HCT116 (cell line): ENCODE measurements at regions not wholly inside any gene's neighbourhood (a gene's known extent, or its start where the extent isn't known, plus 50 kb on each side); places are given as distances from the start of the nearest gene placed in this dataset.
"Not testable (repeated sequence)": the region's sequence is repeated elsewhere in the genome, so short reads cannot be mapped to it uniquely, and the experiment has no call there.

Experiments used
- ATAC-seq: fragments of 200-7000 bp; cut with Tn5 transposase; 2 replicates; pipeline ENCODE4 v1.9.1; 2020; ENCODE audit warnings: mild to moderate bottlenecking, moderate library complexity
- BruUV-seq: library from RNA; stranded (reverse); fragments of 400-500 nt; replicated peaks from 2 replicates; lab custom pipeline; 2021; lab: Mats Ljungman, UMichigan
- CTCF ChIA-PET: fragments of 300-600 bp; sonication (Branson Sonifier 250); formaldehyde crosslinking; loops from one replicate; lab custom pipeline; 2021; ENCODE audit warnings: antibody characterized with exemption; lab: Charles Lee
- POLR2A ChIA-PET: fragments of 300-600, 350-600 bp; sonication (Branson Sonifier 250); formaldehyde crosslinking; loops from one replicate; lab custom pipeline; 2021; ENCODE audit warnings: antibody characterized with exemption; lab: Charles Lee
- RAD21 ChIA-PET, 2 experiments: fragments of 300-600 bp; sonication (Branson Sonifier 250); formaldehyde crosslinking; loops; one replicate each; lab custom pipeline; 2023; ENCODE audit warnings: low total read pairs in 2 of 2; ENCODE audit not compliant: uncharacterized antibody in 2 of 2, unreplicated experiment in 2 of 2, low non-redundant PET in 1 of 2; lab: Charles Lee
- DNase-seq: peaks from one replicate; pipeline ENCODE4 v3.0.0-alpha.2; 2010; ENCODE audit warnings: low read depth, low spot score
- H2AFZ ChIP-seq: fragments of 200-600 bp; shearing (Covaris generic), sonication (generic); 2 replicates; pipeline ENCODE4 v1.6.1; 2017; ENCODE audit warnings: low read depth, mixed run types, mixed read lengths, antibody characterized with exemption, low read length; ENCODE audit not compliant: poor library complexity, severe bottlenecking
- H3K27ac ChIP-seq: 2 replicates; pipeline ENCODE4 v1.5.1; 2012; ENCODE audit warnings: low read depth, low read length
- H3K27me3 ChIP-seq: fragments of 200-600 bp; sonication (generic); 2 replicates; pipeline ENCODE4 v1.6.1; 2016; ENCODE audit warnings: mixed run types, low read length, mixed read lengths; ENCODE audit not compliant: insufficient read depth
- H3K36me3 ChIP-seq, 2 experiments: fragments of 200-500 bp in 1 of 2; fragments of 200-600 bp in 1 of 2; sonication (Bioruptor generic) in 1 of 2; sonication (generic) in 1 of 2; 2 replicates each; pipeline versions ENCODE4 v1.5.1 to v1.6.1; 2014 to 2016; ENCODE audit warnings: low read length in 2 of 2, inconsistent platforms in 1 of 2, mixed read lengths in 1 of 2, mixed run types in 1 of 2; ENCODE audit not compliant: insufficient read depth in 2 of 2, control insufficient read depth in 1 of 2
- H3K4me1 ChIP-seq, 2 experiments: fragments of 200-600 bp in 1 of 2; sonication (generic) in 1 of 2; 2 replicates each; pipeline versions ENCODE4 v1.5.1 to v1.6.1; 2012 to 2017; ENCODE audit warnings: low read length in 2 of 2, inconsistent platforms in 1 of 2, mild to moderate bottlenecking in 1 of 2, mixed read lengths in 1 of 2, mixed run types in 1 of 2, moderate library complexity in 1 of 2; ENCODE audit not compliant: insufficient read depth in 2 of 2, control insufficient read depth in 1 of 2
- H3K4me2 ChIP-seq: fragments of 200-600 bp; sonication (generic); 2 replicates; pipeline ENCODE4 v1.6.1; 2017; ENCODE audit warnings: mixed run types, low read length, mixed read lengths
- H3K4me3 ChIP-seq, 2 experiments: fragments of 200-600 bp in 1 of 2; sonication (generic) in 1 of 2; replicated peaks in 1 of 2; 2 replicates each; pipeline ENCODE4 v1.5.1; 2011 to 2016; ENCODE audit warnings: low read length in 2 of 2, control low read depth in 1 of 2, low read depth in 1 of 2, mild to moderate bottlenecking in 1 of 2, mixed read lengths in 1 of 2, mixed run types in 1 of 2
- H3K79me2 ChIP-seq: fragments of 200-600 bp; sonication (generic); 2 replicates; pipeline ENCODE4 v1.6.1; 2017; ENCODE audit warnings: mild to moderate bottlenecking, mixed run types, low read length, moderate library complexity, mixed read lengths; ENCODE audit not compliant: insufficient read depth
- H3K9ac ChIP-seq: fragments of 200-600 bp; sonication (generic); 2 replicates; pipeline ENCODE4 v1.6.1; 2016; ENCODE audit warnings: low read length, mixed read lengths
- H3K9me2 ChIP-seq: fragments of 200-600 bp; sonication (generic), shearing (Covaris generic); 2 replicates; pipeline ENCODE4 v1.6.1; 2017; ENCODE audit warnings: mixed run types, mild to moderate bottlenecking, moderate library complexity; ENCODE audit not compliant: insufficient read depth
- H3K9me3 ChIP-seq, 2 experiments: fragments of 200-500 bp in 1 of 2; fragments of 200-600 bp in 1 of 2; sonication (Bioruptor generic) in 1 of 2; sonication (generic) in 1 of 2; 2 replicates each; pipeline ENCODE4 v1.6.1; 2014 to 2017; ENCODE audit warnings: low read length in 2 of 2, mixed read lengths in 2 of 2, inconsistent platforms in 1 of 2, low read depth in 1 of 2, mild to moderate bottlenecking in 1 of 2, mixed run types in 1 of 2, moderate library complexity in 1 of 2; ENCODE audit not compliant: control insufficient read depth in 1 of 2, insufficient read depth in 1 of 2
- H4K20me1 ChIP-seq: fragments of 200-600 bp; sonication (generic), shearing (Covaris generic); 2 replicates; pipeline ENCODE4 v1.6.1; 2017; ENCODE audit warnings: mixed run types, mild to moderate bottlenecking, moderate library complexity; ENCODE audit not compliant: insufficient read depth
- ATF3 ChIP-seq: IDR thresholded peaks from 2 replicates; pipeline ENCODE4 v1.6.1; 2012
- CEBPB ChIP-seq: IDR thresholded peaks from 2 replicates; pipeline ENCODE4 v1.6.1; 2012; ENCODE audit warnings: low read depth
- EGR1 ChIP-seq: IDR thresholded peaks from 2 replicates; pipeline ENCODE4 v1.6.1; 2012; ENCODE audit warnings: low read depth
- ELF1 ChIP-seq: IDR thresholded peaks from 2 replicates; pipeline ENCODE4 v1.6.1; 2012; ENCODE audit warnings: low read depth, borderline replicate concordance
- EZH2phosphoT487 ChIP-seq: fragments of 200-600 bp; IDR thresholded peaks from 2 replicates; pipeline ENCODE4 v1.6.1; 2018; ENCODE audit warnings: antibody characterized with exemption, borderline replicate concordance
- JUND ChIP-seq: IDR thresholded peaks from 2 replicates; pipeline ENCODE4 v1.6.1; 2012
- MAX ChIP-seq: IDR thresholded peaks from 2 replicates; pipeline ENCODE4 v1.6.1; 2012
- POLR2A ChIP-seq: IDR thresholded peaks from 2 replicates; pipeline ENCODE4 v1.7.0; 2011; ENCODE audit warnings: borderline replicate concordance; ENCODE audit not compliant: insufficient read depth, insufficient read length; ENCODE audit errors: extremely low read depth
- POLR2AphosphoS5 ChIP-seq: IDR thresholded peaks from 2 replicates; pipeline ENCODE4 v1.6.1; 2011; ENCODE audit warnings: mild to moderate bottlenecking, low read depth, low read length, moderate library complexity
- SRF ChIP-seq: IDR thresholded peaks from 2 replicates; pipeline ENCODE4 v1.6.1; 2012; ENCODE audit warnings: low read depth
- YY1 ChIP-seq: IDR thresholded peaks from 2 replicates; pipeline ENCODE4 v1.6.1; 2011; ENCODE audit warnings: low read length, low read depth, moderate library complexity, mild to moderate bottlenecking; ENCODE audit not compliant: insufficient replicate concordance; ENCODE audit errors: extremely low read depth
- ZFX ChIP-seq: fragments of 450-650 bp; IDR thresholded peaks from 2 replicates; pipeline ENCODE4 v1.6.1; 2017
- ZNF274 ChIP-seq: fragments of 200-500 bp; sonication (Bioruptor generic); IDR thresholded peaks from 2 replicates; pipeline ENCODE4 v1.6.1; 2014; ENCODE audit warnings: mild to moderate bottlenecking, low read depth, low read length, inconsistent platforms
- intact Hi-C: fragments of 100-400 bp; cut with micrococcal nuclease; formaldehyde crosslinking; loops from 2 replicates; pipeline ENCODE4 v1.10.0; 2022
- TF ChIP-seq, protein P1 (sequence below): IDR thresholded peaks from 2 replicates; pipeline ENCODE4 v1.6.1; 2012; ENCODE audit warnings: low read depth

DNA sequence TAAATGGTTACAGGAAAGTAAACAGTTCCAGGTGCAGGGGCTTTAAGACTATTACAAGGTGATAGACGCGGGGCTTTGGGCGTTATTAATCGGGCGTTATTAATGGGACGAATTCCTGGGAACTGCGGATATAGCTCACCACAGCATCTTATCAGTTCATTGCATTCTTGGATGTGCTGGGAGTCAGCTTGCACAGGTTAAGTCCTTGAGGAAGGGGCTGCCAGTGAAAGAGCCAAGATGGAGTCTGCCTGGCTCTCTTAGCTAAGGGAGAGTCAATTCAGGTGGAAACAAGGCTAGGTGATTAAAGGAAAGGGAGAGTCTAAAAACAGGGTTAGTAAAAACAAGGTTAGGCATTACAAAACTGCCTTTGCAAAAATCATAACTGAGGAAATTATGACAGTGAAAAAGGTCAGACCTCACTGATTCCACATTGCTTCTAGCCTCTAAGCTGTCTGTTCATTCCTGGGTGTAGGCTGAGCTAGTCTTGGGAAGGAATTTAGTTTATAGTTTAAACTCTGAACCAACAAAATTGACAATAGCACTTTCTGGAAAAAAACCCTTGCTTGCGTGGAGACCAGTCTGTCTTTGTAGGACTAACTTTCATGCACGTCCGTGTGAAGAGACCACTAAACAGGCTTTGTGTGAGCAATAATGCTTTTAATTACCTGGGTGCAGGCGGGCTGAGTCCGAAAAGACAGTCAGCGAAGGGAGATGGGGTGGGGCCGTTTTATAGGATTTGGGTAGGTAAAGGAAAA is 85.1 kb upstream of the MSH6 start:
- CTCF ChIA-PET, H3K4me3 ChIP-seq, RAD21 ChIA-PET, DNase-seq, H3K4me1 ChIP-seq, BruUV-seq, H3K36me3 ChIP-seq, H3K9me2 ChIP-seq, H2AFZ ChIP-seq, H3K27me3 ChIP-seq, H3K79me2 ChIP-seq, H3K4me2 ChIP-seq, H3K9me3 ChIP-seq, intact Hi-C loops, H3K27ac ChIP-seq, H3K9ac ChIP-seq, H4K20me1 ChIP-seq, POLR2A ChIA-PET, ATAC-seq: not testable (repeated sequence)

DNA sequence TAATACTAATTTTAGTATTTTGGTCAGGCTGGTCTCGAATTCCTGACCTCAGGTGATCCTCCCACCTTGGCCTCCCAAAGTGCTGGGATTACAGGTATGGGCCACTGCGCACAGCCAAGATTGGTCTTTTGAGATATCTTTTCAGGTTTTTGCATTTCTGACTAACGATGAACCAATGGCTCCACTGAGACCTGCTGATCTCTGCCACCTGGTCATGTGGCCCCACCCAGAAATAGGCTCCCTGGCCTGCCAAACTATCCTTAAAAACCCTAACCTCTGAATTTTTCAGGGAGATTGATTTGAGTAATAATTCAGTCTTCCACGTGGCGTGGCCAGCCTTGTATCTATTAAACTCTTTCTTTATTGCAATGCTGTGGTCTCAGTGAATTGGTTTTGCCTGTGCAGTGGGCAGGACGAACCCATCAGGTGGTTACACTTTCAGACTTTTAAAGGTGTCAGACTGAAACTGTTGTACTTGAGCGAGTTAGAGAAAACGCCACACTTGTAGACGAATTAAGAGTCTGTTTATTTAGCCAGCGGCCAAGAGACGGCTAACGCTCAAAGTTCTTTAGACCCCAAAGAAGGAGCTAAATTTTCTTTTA is 85.8 kb upstream of the MSH6 start:
- Histone ChIP-seq H3K4me1 (no peaks in the 10 kb centered on the region), H3K4me3 (no peak overlapping the region), H3K79me2 (no peaks in the 10 kb centered on the region), H3K9me3 (no peaks in the 10 kb centered on the region), H3K9me2 (no peaks in the 10 kb centered on the region), H2AFZ (no peak overlapping the region), H4K20me1 (no peaks in the 10 kb centered on the region), H3K36me3 (no peaks in the 10 kb centered on the region), H3K27me3 (no peaks in the 10 kb centered on the region), H3K9ac (no peak overlapping the region), H3K27ac (no peak overlapping the region), H3K4me2 (no peak overlapping the region)
- intact Hi-C loops, result no loop called here
- CTCF ChIA-PET, result no interaction called here
- DNase-seq (no peak), ATAC-seq (no peak)
- RAD21 ChIA-PET, result no interaction called here
- no TSS peak for BruUV-seq
- POLR2A ChIA-PET, result no interaction called here
- TF ChIP-seq EGR1, result no peak
- no peak for TF ChIP-seq CEBPB
- TF ChIP-seq, protein P1, sequence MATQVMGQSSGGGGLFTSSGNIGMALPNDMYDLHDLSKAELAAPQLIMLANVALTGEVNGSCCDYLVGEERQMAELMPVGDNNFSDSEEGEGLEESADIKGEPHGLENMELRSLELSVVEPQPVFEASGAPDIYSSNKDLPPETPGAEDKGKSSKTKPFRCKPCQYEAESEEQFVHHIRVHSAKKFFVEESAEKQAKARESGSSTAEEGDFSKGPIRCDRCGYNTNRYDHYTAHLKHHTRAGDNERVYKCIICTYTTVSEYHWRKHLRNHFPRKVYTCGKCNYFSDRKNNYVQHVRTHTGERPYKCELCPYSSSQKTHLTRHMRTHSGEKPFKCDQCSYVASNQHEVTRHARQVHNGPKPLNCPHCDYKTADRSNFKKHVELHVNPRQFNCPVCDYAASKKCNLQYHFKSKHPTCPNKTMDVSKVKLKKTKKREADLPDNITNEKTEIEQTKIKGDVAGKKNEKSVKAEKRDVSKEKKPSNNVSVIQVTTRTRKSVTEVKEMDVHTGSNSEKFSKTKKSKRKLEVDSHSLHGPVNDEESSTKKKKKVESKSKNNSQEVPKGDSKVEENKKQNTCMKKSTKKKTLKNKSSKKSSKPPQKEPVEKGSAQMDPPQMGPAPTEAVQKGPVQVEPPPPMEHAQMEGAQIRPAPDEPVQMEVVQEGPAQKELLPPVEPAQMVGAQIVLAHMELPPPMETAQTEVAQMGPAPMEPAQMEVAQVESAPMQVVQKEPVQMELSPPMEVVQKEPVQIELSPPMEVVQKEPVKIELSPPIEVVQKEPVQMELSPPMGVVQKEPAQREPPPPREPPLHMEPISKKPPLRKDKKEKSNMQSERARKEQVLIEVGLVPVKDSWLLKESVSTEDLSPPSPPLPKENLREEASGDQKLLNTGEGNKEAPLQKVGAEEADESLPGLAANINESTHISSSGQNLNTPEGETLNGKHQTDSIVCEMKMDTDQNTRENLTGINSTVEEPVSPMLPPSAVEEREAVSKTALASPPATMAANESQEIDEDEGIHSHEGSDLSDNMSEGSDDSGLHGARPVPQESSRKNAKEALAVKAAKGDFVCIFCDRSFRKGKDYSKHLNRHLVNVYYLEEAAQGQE, result no peak
- no peak for TF ChIP-seq YY1
- TF ChIP-seq ATF3, result no peak
- no peak for TF ChIP-seq EZH2phosphoT487
- TF ChIP-seq SRF, result no peak
- TF ChIP-seq JUND, result no peak
- no peak for TF ChIP-seq MAX
- TF ChIP-seq ZNF274, result no peak
- no peak for TF ChIP-seq ELF1
- TF ChIP-seq ZFX, result no peak
- no peak for TF ChIP-seq POLR2A
- no peak for TF ChIP-seq POLR2AphosphoS5
